ENCODE measurements at regions not wholly inside any gene's neighbourhood (a gene's known extent, or its start where the extent isn't known, plus 50 kb on each side); places are given as distances from the start of the nearest gene placed in this dataset.
"Not testable (repeated sequence)": the region's sequence is repeated elsewhere in the genome, so short reads cannot be mapped to it uniquely, and the experiment has no call there.

GRCh38 chr12:104906695-104907094 is 51.4 kb downstream of the SLC41A2 start:
- no peak for DNase-seq

GRCh38 chr12:104905446-104905845 is 52.6 kb downstream of the SLC41A2 start:
- DNase-seq, result not testable (repeated sequence)

GRCh38 chr12:104903648-104904423 is 54.3 kb downstream of the SLC41A2 start:
- no peak for DNase-seq

- no peak for DNase-seq
Measured at GRCh38 chr12:104902125-104902524, 56.0 kb downstream of the SLC41A2 start.

GRCh38 chr12:104896710-104897109 is 61.4 kb downstream of the SLC41A2 start:
- DNase-seq, result no peak

GRCh38 chr12:104896146-104896545 is 61.9 kb downstream of the SLC41A2 start:
- DNase-seq, result no peak

GRCh38 chr12:104895415-104895814 is 62.7 kb downstream of the SLC41A2 start:
- no peak for DNase-seq

GRCh38 chr12:104890476-104891096 is 67.5 kb downstream of the SLC41A2 start:
- no peak for DNase-seq

GRCh38 chr12:104889735-104890134 is 68.4 kb downstream of the SLC41A2 start:
- DNase-seq, result no peak

GRCh38 chr12:104888892-104889291 is 69.2 kb downstream of the SLC41A2 start:
- DNase-seq, result no peak

GRCh38 chr12:104888481-104888880 is 69.6 kb downstream of the SLC41A2 start:
- DNase-seq, result no peak

GRCh38 chr12:104887452-104887851 is 70.6 kb downstream of the SLC41A2 start:
- DNase-seq, result no peak

GRCh38 chr12:104886418-104887401 is 71.4 kb downstream of the SLC41A2 start:
- DNase-seq, result no peak

- not testable (repeated sequence) for DNase-seq
Measured at GRCh38 chr12:104878858-104879257, 79.2 kb downstream of the SLC41A2 start.

- peak; percentile 50 for DNase-seq
Measured at GRCh38 chr12:104877103-104877705, 80.9 kb downstream of the SLC41A2 start.

GRCh38 chr12:104873374-104873773 is 84.7 kb downstream of the SLC41A2 start:
- no peak for DNase-seq

GRCh38 chr12:104870797-104871196 is 87.3 kb downstream of the SLC41A2 start:
- no peak for DNase-seq

GRCh38 chr12:104866291-104866690 is 91.8 kb downstream of the SLC41A2 start:
- no peak for DNase-seq

- DNase-seq, result no peak
Measured at GRCh38 chr12:104865080-104865479, 93.0 kb downstream of the SLC41A2 start.

GRCh38 chr12:104864668-104865067 is 93.4 kb downstream of the SLC41A2 start:
- DNase-seq, result no peak

- no peak for DNase-seq
Measured at GRCh38 chr12:104863296-104863948, 94.7 kb downstream of the SLC41A2 start.

Data from CD4-positive, alpha-beta T cell treated with Interleukin-21 for 1 hour (primary cell).